DOHH2 (cell line): ENCODE measurements at regions not wholly inside any gene's neighbourhood (a gene's known extent, or its start where the extent isn't known, plus 50 kb on each side); places are given as distances from the start of the nearest gene placed in this dataset.

Experiments
- EZH2phosphoT487 ChIP-seq: fragments of 200-600 bp; sonication (generic); IDR thresholded peaks from 2 replicates; pipeline ENCODE4 v1.6.1; 2017; ENCODE audit warnings: borderline replicate concordance, mild to moderate bottlenecking, antibody characterized with exemption, low read length, moderate library complexity, mixed read lengths
- TF ChIP-seq, protein P1 (sequence below): fragments of 200-600 bp; sonication (generic); IDR thresholded peaks from one replicate; pipeline ENCODE4 v1.5.1; 2014; ENCODE audit warnings: antibody characterized with exemption, mild to moderate bottlenecking, low read depth, low read length; ENCODE audit not compliant: poor library complexity, severe bottlenecking

GRCh38 chr1:189986516-189986915 lies 491.1 kb downstream of the BRINP3 start:
- TF ChIP-seq, protein P1, sequence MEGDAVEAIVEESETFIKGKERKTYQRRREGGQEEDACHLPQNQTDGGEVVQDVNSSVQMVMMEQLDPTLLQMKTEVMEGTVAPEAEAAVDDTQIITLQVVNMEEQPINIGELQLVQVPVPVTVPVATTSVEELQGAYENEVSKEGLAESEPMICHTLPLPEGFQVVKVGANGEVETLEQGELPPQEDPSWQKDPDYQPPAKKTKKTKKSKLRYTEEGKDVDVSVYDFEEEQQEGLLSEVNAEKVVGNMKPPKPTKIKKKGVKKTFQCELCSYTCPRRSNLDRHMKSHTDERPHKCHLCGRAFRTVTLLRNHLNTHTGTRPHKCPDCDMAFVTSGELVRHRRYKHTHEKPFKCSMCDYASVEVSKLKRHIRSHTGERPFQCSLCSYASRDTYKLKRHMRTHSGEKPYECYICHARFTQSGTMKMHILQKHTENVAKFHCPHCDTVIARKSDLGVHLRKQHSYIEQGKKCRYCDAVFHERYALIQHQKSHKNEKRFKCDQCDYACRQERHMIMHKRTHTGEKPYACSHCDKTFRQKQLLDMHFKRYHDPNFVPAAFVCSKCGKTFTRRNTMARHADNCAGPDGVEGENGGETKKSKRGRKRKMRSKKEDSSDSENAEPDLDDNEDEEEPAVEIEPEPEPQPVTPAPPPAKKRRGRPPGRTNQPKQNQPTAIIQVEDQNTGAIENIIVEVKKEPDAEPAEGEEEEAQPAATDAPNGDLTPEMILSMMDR: no peak
- TF ChIP-seq EZH2phosphoT487: no peak
